Natural killer cell (primary cell): ENCODE measurements at regions not wholly inside any gene's neighbourhood (a gene's known extent, or its start where the extent isn't known, plus 50 kb on each side); places are given as distances from the start of the nearest gene placed in this dataset.

Source experiments
- ATAC-seq, 3 donors: fragments of 150-1000 bp in 2 of 3; fragments of 200-7000 bp in 1 of 3; cut with Tn5 transposase; 1 replicate in 1 of 3; 2 replicates in 2 of 3; pipeline ENCODE4 v1.10.0; 2021; ENCODE audit warnings: mild to moderate bottlenecking in 2 of 3, moderate library complexity in 2 of 3
- DNase-seq, 2 donors: peaks; one replicate each; pipeline versions ENCODE4 v3.0.0 to v3.0.0-alpha.2; 2013 to 2021; ENCODE audit warnings: mixed read lengths in 1 of 2
- H3K27ac ChIP-seq: one replicate; pipeline ENCODE4 v1.5.1; 2013; ENCODE audit warnings: mild to moderate bottlenecking, low read length
- H3K27me3 ChIP-seq: one replicate; pipeline ENCODE4 v1.6.1; 2013; ENCODE audit warnings: low read length; ENCODE audit not compliant: control insufficient read depth, insufficient read depth
- H3K36me3 ChIP-seq: one replicate; pipeline ENCODE4 v1.6.1; 2013; ENCODE audit warnings: low read length; ENCODE audit not compliant: control insufficient read depth, insufficient read depth
- H3K4me1 ChIP-seq: one replicate; pipeline ENCODE4 v1.6.1; 2013; ENCODE audit warnings: low read length; ENCODE audit not compliant: control insufficient read depth, insufficient read depth
- H3K4me3 ChIP-seq: one replicate; pipeline ENCODE4 v1.5.1; 2013; ENCODE audit warnings: low read length
- H3K9me3 ChIP-seq: one replicate; pipeline ENCODE4 v1.6.1; 2013; ENCODE audit warnings: low read length; ENCODE audit not compliant: control insufficient read depth, insufficient read depth
- H3K27ac Mint-ChIP-seq, 2 donors: one replicate each; pipeline ENCODE4 v1.8.0; 2022; ENCODE audit warnings: mild to moderate bottlenecking in 2 of 2, mixed read lengths in 2 of 2, moderate library complexity in 1 of 2
- H3K27me3 Mint-ChIP-seq, 2 donors: one replicate each; pipeline ENCODE4 v1.8.0; 2022; ENCODE audit warnings: low read depth in 2 of 2, mixed read lengths in 2 of 2
- H3K36me3 Mint-ChIP-seq: one replicate; pipeline ENCODE4 v1.8.0; 2022; ENCODE audit warnings: mixed read lengths
- H3K4me1 Mint-ChIP-seq, 2 donors: one replicate each; pipeline ENCODE4 v1.8.0; 2022; ENCODE audit warnings: mixed read lengths in 2 of 2
- H3K4me3 Mint-ChIP-seq: one replicate; pipeline ENCODE4 v1.8.0; 2022; ENCODE audit warnings: mild to moderate bottlenecking, moderate library complexity, mixed read lengths
- H3K9me3 Mint-ChIP-seq, 2 donors: one replicate each; pipeline ENCODE4 v1.8.0; 2022; ENCODE audit warnings: mixed read lengths in 2 of 2
- WGBS: methylation state at CpG from one replicate; pipeline ENCODE4 v1.1.7; 2013; ENCODE audit warnings: missing lambda C conversion rate; ENCODE audit not compliant: insufficient coverage; 5-methylcytosine and 5-hydroxymethylcytosine counted together
- intact Hi-C: fragments of 100-400 bp; cut with micrococcal nuclease; formaldehyde crosslinking; loops from one replicate; pipeline ENCODE4 v1.14.2; 2022
- TF ChIP-seq, protein P1 (sequence below): fragments of 200-600 bp; IDR thresholded peaks from one replicate; pipeline ENCODE4 v1.8.0; 2022; ENCODE audit warnings: antibody characterized with exemption

DNA sequence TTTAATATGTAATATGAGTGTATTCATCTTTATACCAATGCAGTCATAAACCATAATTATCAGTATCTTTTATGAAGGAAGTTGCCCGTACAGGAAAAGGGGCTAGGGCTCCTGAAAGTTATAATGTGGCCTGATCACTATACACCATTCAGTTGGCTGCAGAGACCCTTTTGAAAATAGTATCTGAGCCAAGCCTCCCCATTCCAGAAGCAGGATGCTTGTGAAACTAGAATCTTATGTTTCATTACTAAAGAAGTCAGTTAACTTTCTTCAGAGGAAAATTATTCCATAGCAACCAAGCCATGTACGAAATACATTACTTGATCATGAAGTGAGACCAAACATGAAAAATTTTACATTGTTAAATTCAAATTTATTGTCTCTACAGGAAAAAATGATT lies 251.5 kb upstream of the TCF21 start:
- H3K27me3 Mint-ChIP-seq: no peaks in the 10 kb centered on the region
- no peak for DNase-seq
- TF ChIP-seq, protein P1, sequence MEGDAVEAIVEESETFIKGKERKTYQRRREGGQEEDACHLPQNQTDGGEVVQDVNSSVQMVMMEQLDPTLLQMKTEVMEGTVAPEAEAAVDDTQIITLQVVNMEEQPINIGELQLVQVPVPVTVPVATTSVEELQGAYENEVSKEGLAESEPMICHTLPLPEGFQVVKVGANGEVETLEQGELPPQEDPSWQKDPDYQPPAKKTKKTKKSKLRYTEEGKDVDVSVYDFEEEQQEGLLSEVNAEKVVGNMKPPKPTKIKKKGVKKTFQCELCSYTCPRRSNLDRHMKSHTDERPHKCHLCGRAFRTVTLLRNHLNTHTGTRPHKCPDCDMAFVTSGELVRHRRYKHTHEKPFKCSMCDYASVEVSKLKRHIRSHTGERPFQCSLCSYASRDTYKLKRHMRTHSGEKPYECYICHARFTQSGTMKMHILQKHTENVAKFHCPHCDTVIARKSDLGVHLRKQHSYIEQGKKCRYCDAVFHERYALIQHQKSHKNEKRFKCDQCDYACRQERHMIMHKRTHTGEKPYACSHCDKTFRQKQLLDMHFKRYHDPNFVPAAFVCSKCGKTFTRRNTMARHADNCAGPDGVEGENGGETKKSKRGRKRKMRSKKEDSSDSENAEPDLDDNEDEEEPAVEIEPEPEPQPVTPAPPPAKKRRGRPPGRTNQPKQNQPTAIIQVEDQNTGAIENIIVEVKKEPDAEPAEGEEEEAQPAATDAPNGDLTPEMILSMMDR: no peak
- H3K27ac Mint-ChIP-seq: no peak overlapping the region
- no peaks in the 10 kb centered on the region for H3K9me3 ChIP-seq
- no peaks in the 10 kb centered on the region for H3K27me3 ChIP-seq
- peaks cover 0 to 3% of the 10 kb centered on the region in 2 donors for H3K9me3 Mint-ChIP-seq
- no peak overlapping the region for H3K4me3 ChIP-seq
- H3K4me3 Mint-ChIP-seq: no peak overlapping the region
- WGBS: no CpG with 5 or more reads among the region's 2 CpGs
- H3K36me3 Mint-ChIP-seq: no peaks in the 10 kb centered on the region
- intact Hi-C loops: no loop called here
- H3K4me1 ChIP-seq: no peaks in the 10 kb centered on the region
- ATAC-seq: no peak
- no peaks in the 10 kb centered on the region for H3K36me3 ChIP-seq
- no peak overlapping the region for H3K27ac ChIP-seq
- H3K4me1 Mint-ChIP-seq: no peaks in the 10 kb centered on the region

DNA sequence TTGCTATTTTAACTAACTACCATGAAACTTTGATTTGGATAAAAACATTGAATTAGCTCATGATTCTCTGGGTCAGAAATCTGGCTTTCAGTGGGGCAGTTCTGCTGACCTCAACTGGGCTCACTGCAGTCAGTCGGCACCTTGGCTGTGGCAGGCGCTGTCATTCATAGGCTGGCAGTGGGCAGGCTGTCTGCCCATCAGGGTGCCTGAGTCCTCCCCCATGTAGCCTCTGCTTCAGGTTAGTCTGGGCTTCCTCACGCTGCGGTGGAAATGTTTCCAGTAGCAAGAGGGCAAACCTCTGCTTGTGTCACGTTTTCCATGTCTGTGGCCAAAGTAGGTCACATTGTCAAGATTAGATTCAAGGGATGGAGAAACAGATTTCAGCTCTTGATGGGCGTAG lies 251.0 kb upstream of the TCF21 start:
- no peak overlapping the region for H3K4me3 ChIP-seq

DNA sequence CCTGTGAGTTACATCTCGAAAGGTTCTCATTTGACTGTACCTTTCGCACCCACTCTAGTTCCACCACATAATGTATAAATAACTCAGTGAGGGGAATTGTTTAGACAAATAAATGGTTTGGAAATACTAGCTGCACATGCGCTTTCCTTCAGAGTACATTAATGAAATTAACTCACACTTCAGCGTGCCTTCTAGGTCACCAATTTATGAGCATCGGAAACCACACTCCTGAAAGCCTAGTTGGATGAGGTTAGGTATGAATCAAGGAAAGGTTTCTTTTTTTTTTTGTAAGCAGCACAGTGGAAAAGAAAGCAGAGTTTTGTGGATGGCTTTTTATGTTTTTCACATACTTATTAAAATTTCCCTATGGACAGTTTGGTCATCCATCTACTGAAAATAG lies 247.8 kb upstream of the TCF21 start:
- Mint-ChIP-seq H3K27me3 (no peaks in the 10 kb centered on the region), H3K27ac (no peak overlapping the region), H3K36me3 (no peaks in the 10 kb centered on the region)

More for the DNA sequence above, 251.0 kb upstream of the TCF21 start:
- Histone ChIP-seq H3K27me3 (no peaks in the 10 kb centered on the region), H3K4me1 (no peaks in the 10 kb centered on the region), H3K36me3 (no peaks in the 10 kb centered on the region), H3K9me3 (no peaks in the 10 kb centered on the region), H3K27ac (no peak overlapping the region)
- no peaks in the 10 kb centered on the region for H3K36me3 Mint-ChIP-seq
- H3K27me3 Mint-ChIP-seq: no peaks in the 10 kb centered on the region
- no peak overlapping the region for H3K4me3 Mint-ChIP-seq
- peaks cover 0 to 3% of the 10 kb centered on the region in 2 donors for H3K9me3 Mint-ChIP-seq
- ATAC-seq (no peak), DNase-seq (no peak)
- H3K4me1 Mint-ChIP-seq: no peaks in the 10 kb centered on the region
- 86% methylated on average over 6 of the region's 6 CpGs for WGBS
- TF ChIP-seq, protein P1: no peak
- no peak overlapping the region for H3K27ac Mint-ChIP-seq
- intact Hi-C loops: no loop called here

DNA sequence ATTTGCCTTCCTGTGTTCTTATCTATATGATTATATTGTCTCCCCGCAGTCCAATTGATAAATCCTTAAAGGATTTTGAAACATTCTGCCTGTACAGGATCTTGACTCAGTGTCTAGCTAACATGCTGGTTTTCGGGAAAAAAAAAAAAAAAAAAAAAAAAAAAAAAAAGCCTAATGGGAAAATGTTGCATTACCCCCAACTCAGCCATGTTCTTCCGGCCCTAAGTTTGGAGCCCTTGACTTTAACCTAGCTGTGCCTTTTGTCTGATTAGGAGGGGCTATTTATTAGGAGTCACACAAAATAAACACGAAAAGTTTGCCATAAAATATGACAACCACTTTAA lies 244.4 kb upstream of the TCF21 start:
- no peaks in the 10 kb centered on the region for H3K4me1 ChIP-seq
- 88% methylated on average over 2 of the region's 4 CpGs for WGBS
- no peak overlapping the region for H3K4me3 ChIP-seq
- no peaks in the 10 kb centered on the region for H3K36me3 ChIP-seq
- Mint-ChIP-seq H3K4me3 (no peak overlapping the region), H3K9me3 (peaks cover 0 to 3% of the 10 kb centered on the region in 2 donors), H3K27me3 (no peaks in the 10 kb centered on the region), H3K36me3 (no peaks in the 10 kb centered on the region), H3K4me1 (no peaks in the 10 kb centered on the region), H3K27ac (no peak overlapping the region)
- TF ChIP-seq, protein P1: no peak
- DNase-seq: no peak
- no peaks in the 10 kb centered on the region for H3K9me3 ChIP-seq
- no peaks in the 10 kb centered on the region for H3K27me3 ChIP-seq
- intact Hi-C loops: no loop called here
- no peak overlapping the region for H3K27ac ChIP-seq
- ATAC-seq: no peak

More for the DNA sequence above, 247.8 kb upstream of the TCF21 start:
- H3K27ac ChIP-seq: no peak overlapping the region
- no peaks in the 10 kb centered on the region for H3K9me3 ChIP-seq
- TF ChIP-seq, protein P1: no peak
- intact Hi-C loops: no loop called here
- DNase-seq (no peak), ATAC-seq (no peak)
- no peaks in the 10 kb centered on the region for H3K36me3 ChIP-seq
- no peak overlapping the region for H3K4me3 ChIP-seq
- H3K9me3 Mint-ChIP-seq: peaks cover 0 to 3% of the 10 kb centered on the region in 2 donors
- no peaks in the 10 kb centered on the region for H3K27me3 ChIP-seq
- H3K4me3 Mint-ChIP-seq: no peak overlapping the region
- H3K4me1 Mint-ChIP-seq: no peaks in the 10 kb centered on the region
- H3K4me1 ChIP-seq: no peaks in the 10 kb centered on the region
- 93% methylated on average over 3 of the region's 5 CpGs for WGBS
